ENCODE measurements at regions not wholly inside any gene's neighbourhood (a gene's known extent, or its start where the extent isn't known, plus 50 kb on each side); places are given as distances from the start of the nearest gene placed in this dataset.

DNA sequence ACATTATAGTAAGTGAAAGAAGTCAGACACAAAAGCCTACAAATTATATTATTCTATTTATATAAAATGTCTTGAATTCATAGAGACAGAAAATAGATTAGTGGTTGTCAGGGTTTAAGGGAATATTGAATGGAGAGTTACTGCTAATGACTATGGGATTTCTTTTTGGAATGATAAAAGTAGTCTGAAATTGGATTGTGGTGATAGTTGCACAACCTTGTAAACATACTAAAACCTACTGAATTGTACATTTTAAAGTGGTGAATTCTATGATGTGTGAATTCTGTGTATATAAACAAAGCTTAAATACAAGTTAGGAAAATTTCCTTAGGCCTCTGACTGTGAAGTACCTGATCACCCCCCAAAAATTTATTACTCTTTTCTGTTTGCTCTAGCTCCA is 343.1 kb downstream of the TFAP2B start:
- CTCF ChIA-PET (ENCODE audit: low intra/inter-chr PET ratio, low total read pairs) = no interaction called here
- intact Hi-C loops (cut with micrococcal nuclease; ENCODE audit: unreplicated experiment) = no loop called here
- Histone ChIP-seq H3K27ac (ENCODE audit: extremely low read length, insufficient read depth, low read length) (no peak overlapping the region), H3K4me1 (ENCODE audit: insufficient read depth, low read length) (no peaks in the 10 kb centered on the region), H3K79me2 (ENCODE audit: insufficient read depth, low read length) (no peaks in the 10 kb centered on the region), H2AFZ (ENCODE audit: low read length) (no peak overlapping the region), H3K9me3 (ENCODE audit: low read length) (peaks cover 30% of the 10 kb centered on the region), H4K20me1 (ENCODE audit: insufficient read depth, low read length) (no peaks in the 10 kb centered on the region), H3K27me3 (ENCODE audit: control insufficient read depth in 1 of 2, insufficient read depth in 2 of 2, low read length in 2 of 2) (no peaks in the 10 kb centered on the region), H3K9ac (ENCODE audit: insufficient read depth, low read depth, low read length) (no peak overlapping the region), H3K4me2 (ENCODE audit: low read depth, low read length) (no peak overlapping the region), H3K4me3 (replicated peaks in 1 of 3; ENCODE audit: insufficient read depth in 1 of 3, low read depth in 2 of 3, low read length in 3 of 3) (no peak overlapping the region), H3K36me3 (replicated peaks in 1 of 2; ENCODE audit: control insufficient read depth in 1 of 2, insufficient read depth in 2 of 2, low read length in 2 of 2) (no peaks in the 10 kb centered on the region)
- ATAC-seq (no peak), DNase-seq (ENCODE audit: low spot score) (no peak), FAIRE-seq (no peak)
- no peak for TF ChIP-seq HOXD1 (CRISPR knock-in tag; IDR thresholded peaks at IDR 0.05)
- TF ChIP-seq ZNF225 (CRISPR knock-in tag; IDR thresholded peaks at IDR 0.05) = no peak
- TF ChIP-seq NCOA2 (CRISPR knock-in tag; IDR thresholded peaks at IDR 0.05) = no peak
- no peak for TF ChIP-seq NFATC3 (CRISPR knock-in tag; IDR thresholded peaks at IDR 0.05)
- TF ChIP-seq, protein P1, sequence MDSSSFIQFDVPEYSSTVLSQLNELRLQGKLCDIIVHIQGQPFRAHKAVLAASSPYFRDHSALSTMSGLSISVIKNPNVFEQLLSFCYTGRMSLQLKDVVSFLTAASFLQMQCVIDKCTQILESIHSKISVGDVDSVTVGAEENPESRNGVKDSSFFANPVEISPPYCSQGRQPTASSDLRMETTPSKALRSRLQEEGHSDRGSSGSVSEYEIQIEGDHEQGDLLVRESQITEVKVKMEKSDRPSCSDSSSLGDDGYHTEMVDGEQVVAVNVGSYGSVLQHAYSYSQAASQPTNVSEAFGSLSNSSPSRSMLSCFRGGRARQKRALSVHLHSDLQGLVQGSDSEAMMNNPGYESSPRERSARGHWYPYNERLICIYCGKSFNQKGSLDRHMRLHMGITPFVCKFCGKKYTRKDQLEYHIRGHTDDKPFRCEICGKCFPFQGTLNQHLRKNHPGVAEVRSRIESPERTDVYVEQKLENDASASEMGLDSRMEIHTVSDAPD (CRISPR knock-in tag; IDR thresholded peaks at IDR 0.05) = no peak
- TF ChIP-seq SIN3B (IDR thresholded peaks at IDR 0.05; ENCODE audit: low read length) = no peak
- TF ChIP-seq ZNF720 (CRISPR knock-in tag; IDR thresholded peaks at IDR 0.05) = no peak
- TF ChIP-seq U2AF1 (optimal IDR thresholded peaks at IDR 0.05; ENCODE audit: low read depth, low read length) = no peak
- no peak for TF ChIP-seq ELF4 (CRISPR knock-in tag; IDR thresholded peaks at IDR 0.05; ENCODE audit: borderline replicate concordance)
- TF ChIP-seq ZFP36L1 (CRISPR knock-in tag; IDR thresholded peaks at IDR 0.05) = no peak
- TF ChIP-seq, protein P2, sequence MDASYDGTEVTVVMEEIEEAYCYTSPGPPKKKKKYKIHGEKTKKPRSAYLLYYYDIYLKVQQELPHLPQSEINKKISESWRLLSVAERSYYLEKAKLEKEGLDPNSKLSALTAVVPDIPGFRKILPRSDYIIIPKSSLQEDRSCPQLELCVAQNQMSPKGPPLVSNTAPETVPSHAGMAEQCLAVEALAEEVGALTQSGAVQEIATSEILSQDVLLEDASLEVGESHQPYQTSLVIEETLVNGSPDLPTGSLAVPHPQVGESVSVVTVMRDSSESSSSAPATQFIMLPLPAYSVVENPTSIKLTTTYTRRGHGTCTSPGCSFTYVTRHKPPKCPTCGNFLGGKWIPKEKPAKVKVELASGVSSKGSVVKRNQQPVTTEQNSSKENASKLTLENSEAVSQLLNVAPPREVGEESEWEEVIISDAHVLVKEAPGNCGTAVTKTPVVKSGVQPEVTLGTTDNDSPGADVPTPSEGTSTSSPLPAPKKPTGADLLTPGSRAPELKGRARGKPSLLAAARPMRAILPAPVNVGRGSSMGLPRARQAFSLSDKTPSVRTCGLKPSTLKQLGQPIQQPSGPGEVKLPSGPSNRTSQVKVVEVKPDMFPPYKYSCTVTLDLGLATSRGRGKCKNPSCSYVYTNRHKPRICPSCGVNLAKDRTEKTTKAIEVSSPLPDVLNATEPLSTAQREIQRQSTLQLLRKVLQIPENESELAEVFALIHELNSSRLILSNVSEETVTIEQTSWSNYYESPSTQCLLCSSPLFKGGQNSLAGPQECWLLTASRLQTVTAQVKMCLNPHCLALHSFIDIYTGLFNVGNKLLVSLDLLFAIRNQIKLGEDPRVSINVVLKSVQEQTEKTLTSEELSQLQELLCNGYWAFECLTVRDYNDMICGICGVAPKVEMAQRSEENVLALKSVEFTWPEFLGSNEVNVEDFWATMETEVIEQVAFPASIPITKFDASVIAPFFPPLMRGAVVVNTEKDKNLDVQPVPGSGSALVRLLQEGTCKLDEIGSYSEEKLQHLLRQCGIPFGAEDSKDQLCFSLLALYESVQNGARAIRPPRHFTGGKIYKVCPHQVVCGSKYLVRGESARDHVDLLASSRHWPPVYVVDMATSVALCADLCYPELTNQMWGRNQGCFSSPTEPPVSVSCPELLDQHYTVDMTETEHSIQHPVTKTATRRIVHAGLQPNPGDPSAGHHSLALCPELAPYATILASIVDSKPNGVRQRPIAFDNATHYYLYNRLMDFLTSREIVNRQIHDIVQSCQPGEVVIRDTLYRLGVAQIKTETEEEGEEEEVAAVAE (CRISPR knock-in tag; IDR thresholded peaks at IDR 0.05; ENCODE audit: borderline replicate concordance) = no peak
- TF ChIP-seq HNRNPH1 (optimal IDR thresholded peaks at IDR 0.05; ENCODE audit: low read depth, low read length) = no peak
- no peak for TF ChIP-seq TOE1 (CRISPR knock-in tag; IDR thresholded peaks at IDR 0.05)
- POLR2A ChIA-PET = no interaction called here
- BruUV-seq (replicated peaks) = no TSS peak
- in situ Hi-C loops (cut with HindIII; ENCODE audit: extremely low pct_ligation_motif_present, low pct_unique_long_range_greater_than_20kb) = no loop called here
